OCI-LY7 (cell line): ENCODE measurements at regions not wholly inside any gene's neighbourhood (a gene's known extent, or its start where the extent isn't known, plus 50 kb on each side); places are given as distances from the start of the nearest gene placed in this dataset.

Experiments
- BruUV-seq: library from RNA; stranded (reverse); fragments of 400-500 nt; replicated peaks from 2 replicates; lab custom pipeline; 2021; lab: Mats Ljungman, UMichigan
- CTCF ChIA-PET: fragments of 300-600 bp; sonication (Branson Sonifier 250); formaldehyde crosslinking; loops from one replicate; lab custom pipeline; 2022; ENCODE audit warnings: antibody characterized with exemption; ENCODE audit not compliant: unreplicated experiment; lab: Charles Lee
- POLR2A ChIA-PET: fragments of 300-600 bp; sonication (Branson Sonifier 250); formaldehyde crosslinking; loops from one replicate; lab custom pipeline; 2022; ENCODE audit warnings: antibody characterized with exemption; lab: Charles Lee
- DNase-seq: peaks from one replicate; pipeline ENCODE4 v3.0.0-alpha.2; 2015; ENCODE audit warnings: low spot score
- H2AFZ ChIP-seq: fragments of 200-600 bp; sonication (generic), shearing (Covaris generic); 2 replicates; pipeline ENCODE4 v1.6.1; 2014; ENCODE audit warnings: mild to moderate bottlenecking, antibody characterized with exemption, low read length, moderate library complexity
- H3K27ac ChIP-seq: fragments of 200-600 bp; sonication (generic); 2 replicates; pipeline ENCODE4 v1.5.1; 2014; ENCODE audit warnings: mixed run types, low read depth, mild to moderate bottlenecking, moderate library complexity, low read length, inconsistent platforms; ENCODE audit not compliant: poor library complexity, severe bottlenecking
- H3K36me3 ChIP-seq: fragments of 200-600 bp; sonication (generic); 2 replicates; pipeline ENCODE4 v1.6.1; 2014; ENCODE audit warnings: mild to moderate bottlenecking, antibody characterized with exemption, low read length, moderate library complexity, mixed read lengths; ENCODE audit not compliant: insufficient read depth
- H3K4me1 ChIP-seq: fragments of 200-600 bp; sonication (generic); 2 replicates; pipeline ENCODE4 v1.5.1; 2014; ENCODE audit warnings: mild to moderate bottlenecking, low read length; ENCODE audit not compliant: insufficient read depth, poor library complexity, severe bottlenecking
- H3K4me2 ChIP-seq: fragments of 200-600 bp; sonication (generic); 2 replicates; pipeline ENCODE4 v1.6.1; 2014; ENCODE audit warnings: mild to moderate bottlenecking, low read length
- H3K4me3 ChIP-seq: fragments of 200-600 bp; sonication (generic); 2 replicates; pipeline ENCODE4 v1.5.1; 2014; ENCODE audit warnings: mild to moderate bottlenecking, low read depth, low read length; ENCODE audit not compliant: poor library complexity, severe bottlenecking
- H3K79me2 ChIP-seq: fragments of 200-600 bp; sonication (generic); 2 replicates; pipeline ENCODE4 v1.6.1; 2016; ENCODE audit warnings: low read depth, mild to moderate bottlenecking, low read length, moderate library complexity, mixed read lengths; ENCODE audit not compliant: insufficient read depth
- H3K9me2 ChIP-seq: fragments of 200-600 bp; sonication (generic); 2 replicates; pipeline ENCODE4 v1.6.1; 2016; ENCODE audit warnings: mild to moderate bottlenecking, low read length, mixed read lengths; ENCODE audit not compliant: insufficient read depth
- H3K9me3 ChIP-seq: fragments of 200-600 bp; sonication (generic); 2 replicates; pipeline ENCODE4 v1.6.1; 2014; ENCODE audit warnings: mild to moderate bottlenecking, mixed run types, low read length, mixed read lengths
- H4K20me1 ChIP-seq: fragments of 200-600 bp; sonication (generic); 2 replicates; pipeline ENCODE4 v1.6.1; 2014; ENCODE audit warnings: mild to moderate bottlenecking, antibody characterized with exemption, low read length, moderate library complexity, mixed read lengths; ENCODE audit not compliant: insufficient read depth
- EZH2phosphoT487 ChIP-seq: fragments of 200-600 bp; sonication (generic); IDR thresholded peaks from 2 replicates; pipeline ENCODE4 v1.6.1; 2018; ENCODE audit warnings: low read depth, borderline replicate concordance, mild to moderate bottlenecking, mixed run types, antibody characterized with exemption, low read length, moderate library complexity, mixed read lengths
- intact Hi-C: fragments of 100-400 bp; cut with micrococcal nuclease; formaldehyde crosslinking; loops from one replicate; pipeline ENCODE4 v1.10.0; 2022; ENCODE audit not compliant: unreplicated experiment
- TF ChIP-seq, protein P1 (sequence below): fragments of 200-600 bp; sonication (generic); conservative IDR thresholded peaks from 2 replicates; pipeline ENCODE4 v1.5.1; 2014; ENCODE audit warnings: mild to moderate bottlenecking, antibody characterized with exemption, low read length, moderate library complexity, mixed read lengths

DNA sequence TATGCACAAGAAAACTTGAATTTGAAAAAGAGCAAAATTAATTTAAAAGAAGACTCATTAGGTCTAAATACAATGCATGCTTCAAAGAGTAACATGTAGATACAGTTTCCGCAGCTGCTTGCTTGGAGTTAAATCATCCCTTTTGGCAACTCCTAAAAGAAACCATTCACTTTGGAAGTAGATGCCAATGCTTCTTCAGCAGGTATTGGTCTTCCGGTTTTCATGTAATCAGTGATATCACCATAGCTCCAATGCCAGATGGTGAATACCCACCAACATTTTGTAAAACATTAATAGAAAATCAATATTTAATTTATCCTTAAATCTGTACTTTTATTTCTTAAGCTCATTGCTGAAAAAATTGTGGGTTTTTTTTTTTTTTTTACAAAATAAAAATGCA is 381.1 kb upstream of the PHF14 start:
- no TSS peak for BruUV-seq
- Histone ChIP-seq H4K20me1 (no peaks in the 10 kb centered on the region), H2AFZ (no peak overlapping the region), H3K4me1 (no peaks in the 10 kb centered on the region), H3K36me3 (no peaks in the 10 kb centered on the region), H3K4me2 (no peak overlapping the region), H3K9me2 (no peaks in the 10 kb centered on the region), H3K27ac (no peak overlapping the region), H3K79me2 (no peaks in the 10 kb centered on the region), H3K9me3 (no peaks in the 10 kb centered on the region), H3K4me3 (no peak overlapping the region)
- ChIA-PET POLR2A (interaction anchor here (0.5 to 1.0 kb wide), 7 partner anchors 11 to 1377 kb away, joined by 3 to 5 read pairs (median 4); no protein-coding TSS in a partner anchor), CTCF (no interaction called here)
- no peak for DNase-seq
- TF ChIP-seq, protein P1, sequence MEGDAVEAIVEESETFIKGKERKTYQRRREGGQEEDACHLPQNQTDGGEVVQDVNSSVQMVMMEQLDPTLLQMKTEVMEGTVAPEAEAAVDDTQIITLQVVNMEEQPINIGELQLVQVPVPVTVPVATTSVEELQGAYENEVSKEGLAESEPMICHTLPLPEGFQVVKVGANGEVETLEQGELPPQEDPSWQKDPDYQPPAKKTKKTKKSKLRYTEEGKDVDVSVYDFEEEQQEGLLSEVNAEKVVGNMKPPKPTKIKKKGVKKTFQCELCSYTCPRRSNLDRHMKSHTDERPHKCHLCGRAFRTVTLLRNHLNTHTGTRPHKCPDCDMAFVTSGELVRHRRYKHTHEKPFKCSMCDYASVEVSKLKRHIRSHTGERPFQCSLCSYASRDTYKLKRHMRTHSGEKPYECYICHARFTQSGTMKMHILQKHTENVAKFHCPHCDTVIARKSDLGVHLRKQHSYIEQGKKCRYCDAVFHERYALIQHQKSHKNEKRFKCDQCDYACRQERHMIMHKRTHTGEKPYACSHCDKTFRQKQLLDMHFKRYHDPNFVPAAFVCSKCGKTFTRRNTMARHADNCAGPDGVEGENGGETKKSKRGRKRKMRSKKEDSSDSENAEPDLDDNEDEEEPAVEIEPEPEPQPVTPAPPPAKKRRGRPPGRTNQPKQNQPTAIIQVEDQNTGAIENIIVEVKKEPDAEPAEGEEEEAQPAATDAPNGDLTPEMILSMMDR: no peak
- TF ChIP-seq EZH2phosphoT487: no peak
- intact Hi-C loops: no loop called here

DNA sequence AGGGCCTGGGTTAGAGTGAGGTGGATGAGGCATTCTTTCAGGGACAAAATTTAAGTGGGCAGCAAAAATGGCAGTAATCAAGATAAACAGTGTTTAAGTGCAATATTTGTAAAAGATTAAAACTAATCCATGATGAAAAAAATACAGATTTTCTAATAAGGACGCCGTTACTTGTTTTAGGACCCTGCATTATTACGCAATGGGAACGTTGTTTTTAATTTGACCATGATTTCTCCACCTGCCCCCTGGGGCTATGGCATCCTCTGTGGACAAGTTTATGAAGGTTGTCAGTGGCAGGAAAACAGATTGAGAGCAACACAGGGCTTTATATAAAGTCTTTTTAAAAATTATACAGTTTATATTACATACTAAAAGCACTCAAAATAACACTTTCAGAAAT is 380.6 kb upstream of the PHF14 start:
- POLR2A ChIA-PET: interaction anchor here (0.6 to 1.0 kb wide), 3 partner anchors 10 to 21 kb away, joined by 4 to 5 read pairs (median 5); no protein-coding TSS in a partner anchor
- DNase-seq: no peak
- no peak overlapping the region for H3K27ac ChIP-seq
- no peak overlapping the region for H3K4me2 ChIP-seq
- H3K9me3 ChIP-seq: no peaks in the 10 kb centered on the region
- no peaks in the 10 kb centered on the region for H3K79me2 ChIP-seq
- no peaks in the 10 kb centered on the region for H3K9me2 ChIP-seq
- intact Hi-C loops: no loop called here
- H2AFZ ChIP-seq: no peak overlapping the region
- CTCF ChIA-PET: no interaction called here
- TF ChIP-seq, protein P1: no peak
- TF ChIP-seq EZH2phosphoT487: no peak
- H3K36me3 ChIP-seq: no peaks in the 10 kb centered on the region
- H3K4me1 ChIP-seq: no peaks in the 10 kb centered on the region
- H4K20me1 ChIP-seq: no peaks in the 10 kb centered on the region
- H3K4me3 ChIP-seq: no peak overlapping the region
- no TSS peak for BruUV-seq

- no peaks in the 10 kb centered on the region for H3K36me3 ChIP-seq
- no peak overlapping the region for H3K27ac ChIP-seq
- no peak for DNase-seq
- TF ChIP-seq, protein P1: no peak
- no peak for TF ChIP-seq EZH2phosphoT487
- H3K9me3 ChIP-seq: no peaks in the 10 kb centered on the region
- ChIA-PET CTCF (no interaction called here), POLR2A (no interaction called here)
- no TSS peak for BruUV-seq
- no peaks in the 10 kb centered on the region for H3K9me2 ChIP-seq
- H2AFZ ChIP-seq: no peak overlapping the region
- no peaks in the 10 kb centered on the region for H4K20me1 ChIP-seq
- intact Hi-C loops: no loop called here
- H3K79me2 ChIP-seq: no peaks in the 10 kb centered on the region
- H3K4me2 ChIP-seq: no peak overlapping the region
- no peaks in the 10 kb centered on the region for H3K4me1 ChIP-seq
- H3K4me3 ChIP-seq: no peak overlapping the region
These were observed 376.8 kb upstream of the PHF14 start for GRCh38 chr7:10596827-10597226.
